HG03521 (cell line): ENCODE measurements at regions not wholly inside any gene's neighbourhood (a gene's known extent, or its start where the extent isn't known, plus 50 kb on each side); places are given as distances from the start of the nearest gene placed in this dataset.

ENCODE experiments used
- ATAC-seq: cut with Tn5 transposase; IDR thresholded peaks from one replicate; pipeline ENCODE4 v1.9.1; 2021; ENCODE audit warnings: mild to moderate bottlenecking, moderate library complexity; ENCODE audit not compliant: unreplicated experiment

- no peak for ATAC-seq
These were observed 269.8 kb downstream of the CDC5L start for GRCh38 chr6:44657206-44657819.

GRCh38 chr6:44658571-44658970 lies 271.1 kb downstream of the CDC5L start:
- no peak for ATAC-seq

- ATAC-seq = no peak
These were observed 272.2 kb downstream of the CDC5L start for GRCh38 chr6:44659726-44660125.

GRCh38 chr6:44660561-44661220 lies 273.2 kb downstream of the CDC5L start:
- no peak for ATAC-seq

- no peak for ATAC-seq
These were observed 273.9 kb downstream of the CDC5L start for GRCh38 chr6:44661221-44662008.

- no peak for ATAC-seq
These were observed 275.1 kb downstream of the CDC5L start for GRCh38 chr6:44662461-44663121.

GRCh38 chr6:44663860-44664634 lies 276.5 kb downstream of the CDC5L start:
- ATAC-seq = no peak

GRCh38 chr6:44664716-44665115 lies 277.2 kb downstream of the CDC5L start:
- no peak for ATAC-seq

GRCh38 chr6:44665143-44665542 lies 277.6 kb downstream of the CDC5L start:
- ATAC-seq = no peak

- no peak for ATAC-seq
These were observed 278.2 kb downstream of the CDC5L start for GRCh38 chr6:44665683-44666082.

GRCh38 chr6:44666324-44666723 lies 278.8 kb downstream of the CDC5L start:
- no peak for ATAC-seq

GRCh38 chr6:44667226-44667625 lies 279.7 kb downstream of the CDC5L start:
- no peak for ATAC-seq

GRCh38 chr6:44667668-44668390 lies 280.3 kb downstream of the CDC5L start:
- ATAC-seq = no peak

GRCh38 chr6:44668391-44668930 lies 281.0 kb downstream of the CDC5L start:
- ATAC-seq = no peak

GRCh38 chr6:44668976-44669934 lies 281.7 kb downstream of the CDC5L start:
- ATAC-seq = no peak

GRCh38 chr6:44670146-44670545 lies 282.6 kb downstream of the CDC5L start:
- no peak for ATAC-seq

GRCh38 chr6:44671333-44671732 lies 283.8 kb downstream of the CDC5L start:
- no peak for ATAC-seq

- no peak for ATAC-seq
These were observed 284.6 kb downstream of the CDC5L start for GRCh38 chr6:44672086-44672485.

- no peak for ATAC-seq
These were observed 285.3 kb downstream of the CDC5L start for GRCh38 chr6:44672841-44673240.
